Astrocyte (in vitro differentiated cells and primary cell): ENCODE measurements at regions not wholly inside any gene's neighbourhood (a gene's known extent, or its start where the extent isn't known, plus 50 kb on each side); places are given as distances from the start of the nearest gene placed in this dataset.

ENCODE experiments used
- DNase-seq: peaks from one replicate; pipeline ENCODE4 v3.0.0-alpha.2; 2010; ENCODE audit warnings: low read depth
- FAIRE-seq: peaks from 2 replicates; lab custom pipeline; 2011; peaks lifted over from hg19 to GRCh38; lab: Jason Lieb, UNC
- H2AFZ ChIP-seq: 2 replicates; pipeline ENCODE4 v1.6.0; 2012; ENCODE audit warnings: low read depth, low read length, inconsistent platforms
- H3K27ac ChIP-seq: 2 replicates; pipeline ENCODE4 v1.5.1; 2011; ENCODE audit warnings: low read depth, low read length, inconsistent platforms
- H3K27me3 ChIP-seq: 2 replicates; pipeline ENCODE4 v1.6.0; 2011; ENCODE audit warnings: low read length, inconsistent platforms; ENCODE audit not compliant: insufficient read depth
- H3K36me3 ChIP-seq: 2 replicates; pipeline ENCODE4 v1.5.1; 2011; ENCODE audit warnings: low read length, inconsistent platforms; ENCODE audit not compliant: insufficient read depth
- H3K4me1 ChIP-seq: 2 replicates; pipeline ENCODE4 v1.5.1; 2011; ENCODE audit warnings: low read length, inconsistent platforms; ENCODE audit not compliant: insufficient read depth
- H3K4me2 ChIP-seq: 2 replicates; pipeline ENCODE4 v1.6.0; 2012; ENCODE audit warnings: low read length, inconsistent platforms
- H3K4me3 ChIP-seq: 2 replicates; pipeline ENCODE4 v1.5.1; 2011; ENCODE audit warnings: low read depth, mild to moderate bottlenecking, low read length, inconsistent platforms; ENCODE audit not compliant: insufficient read depth
- H3K79me2 ChIP-seq: 2 replicates; pipeline ENCODE4 v1.6.0; 2012; ENCODE audit warnings: mild to moderate bottlenecking, low read length, inconsistent platforms; ENCODE audit not compliant: insufficient read depth
- H3K9ac ChIP-seq: 2 replicates; pipeline ENCODE4 v1.6.0; 2012; ENCODE audit warnings: mild to moderate bottlenecking, low read length, inconsistent platforms
- H3K9me3 ChIP-seq: 2 replicates; pipeline ENCODE4 v1.5.1; 2012; ENCODE audit warnings: low read depth, mild to moderate bottlenecking, low read length, inconsistent platforms; ENCODE audit not compliant: insufficient read depth
- H4K20me1 ChIP-seq: 2 replicates; pipeline ENCODE4 v1.6.0; 2012; ENCODE audit warnings: low read length, inconsistent platforms; ENCODE audit not compliant: insufficient read depth
- H3K27ac Mint-ChIP-seq: one replicate; pipeline ENCODE4 v1.8.0; 2021; ENCODE audit warnings: mild to moderate bottlenecking, mixed read lengths; ENCODE audit not compliant: unreplicated experiment
- H3K27me3 Mint-ChIP-seq: one replicate; pipeline ENCODE4 v1.8.0; 2021; ENCODE audit warnings: low read depth, mixed read lengths; ENCODE audit not compliant: unreplicated experiment
- H3K36me3 Mint-ChIP-seq: one replicate; pipeline ENCODE4 v1.8.0; 2021; ENCODE audit warnings: low read depth, mixed read lengths; ENCODE audit not compliant: unreplicated experiment
- H3K4me1 Mint-ChIP-seq: one replicate; pipeline ENCODE4 v1.8.0; 2021; ENCODE audit warnings: low read depth, mixed read lengths; ENCODE audit not compliant: unreplicated experiment
- H3K4me3 Mint-ChIP-seq: one replicate; pipeline ENCODE4 v1.8.0; 2021; ENCODE audit warnings: mild to moderate bottlenecking, moderate library complexity, mixed read lengths; ENCODE audit not compliant: unreplicated experiment
- H3K9me3 Mint-ChIP-seq: one replicate; pipeline ENCODE4 v1.8.0; 2021; ENCODE audit warnings: mild to moderate bottlenecking, mixed read lengths; ENCODE audit not compliant: unreplicated experiment
- EZH2 ChIP-seq: IDR thresholded peaks from 2 replicates; pipeline ENCODE4 v1.6.1; 2012; ENCODE audit warnings: mild to moderate bottlenecking, low read length, inconsistent platforms; ENCODE audit not compliant: insufficient read depth
- TF ChIP-seq, protein P1 (sequence below): IDR thresholded peaks from 2 replicates; pipeline ENCODE4 v1.5.1; 2011; ENCODE audit warnings: low read depth, mild to moderate bottlenecking, inconsistent platforms, low read length, moderate library complexity; ENCODE audit not compliant: insufficient read depth

- Histone ChIP-seq H3K9ac (no peak overlapping the region), H3K4me1 (no peaks in the 10 kb centered on the region), H3K27ac (no peak overlapping the region), H3K4me2 (no peak overlapping the region), H2AFZ (no peak overlapping the region), H3K36me3 (no peaks in the 10 kb centered on the region), H4K20me1 (no peaks in the 10 kb centered on the region), H3K9me3 (no peaks in the 10 kb centered on the region), H3K4me3 (no peak overlapping the region), H3K27me3 (peaks cover 2% of the 10 kb centered on the region), H3K79me2 (no peaks in the 10 kb centered on the region)
- Mint-ChIP-seq H3K27me3 (peaks cover 46% of the 10 kb centered on the region), H3K9me3 (peaks cover 29% of the 10 kb centered on the region), H3K27ac (no peak overlapping the region), H3K4me1 (no peaks in the 10 kb centered on the region), H3K36me3 (no peaks in the 10 kb centered on the region), H3K4me3 (no peak overlapping the region)
- TF ChIP-seq, protein P1, sequence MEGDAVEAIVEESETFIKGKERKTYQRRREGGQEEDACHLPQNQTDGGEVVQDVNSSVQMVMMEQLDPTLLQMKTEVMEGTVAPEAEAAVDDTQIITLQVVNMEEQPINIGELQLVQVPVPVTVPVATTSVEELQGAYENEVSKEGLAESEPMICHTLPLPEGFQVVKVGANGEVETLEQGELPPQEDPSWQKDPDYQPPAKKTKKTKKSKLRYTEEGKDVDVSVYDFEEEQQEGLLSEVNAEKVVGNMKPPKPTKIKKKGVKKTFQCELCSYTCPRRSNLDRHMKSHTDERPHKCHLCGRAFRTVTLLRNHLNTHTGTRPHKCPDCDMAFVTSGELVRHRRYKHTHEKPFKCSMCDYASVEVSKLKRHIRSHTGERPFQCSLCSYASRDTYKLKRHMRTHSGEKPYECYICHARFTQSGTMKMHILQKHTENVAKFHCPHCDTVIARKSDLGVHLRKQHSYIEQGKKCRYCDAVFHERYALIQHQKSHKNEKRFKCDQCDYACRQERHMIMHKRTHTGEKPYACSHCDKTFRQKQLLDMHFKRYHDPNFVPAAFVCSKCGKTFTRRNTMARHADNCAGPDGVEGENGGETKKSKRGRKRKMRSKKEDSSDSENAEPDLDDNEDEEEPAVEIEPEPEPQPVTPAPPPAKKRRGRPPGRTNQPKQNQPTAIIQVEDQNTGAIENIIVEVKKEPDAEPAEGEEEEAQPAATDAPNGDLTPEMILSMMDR: no peak
- no peak for TF ChIP-seq EZH2
- FAIRE-seq: no peak
- no peak for DNase-seq
Measured at GRCh38 chr4:77264826-77265225, 107.8 kb downstream of the CCNG2 start.

- Mint-ChIP-seq H3K4me3 (no peak overlapping the region), H3K4me1 (no peaks in the 10 kb centered on the region), H3K27ac (no peak overlapping the region), H3K27me3 (peaks cover 49% of the 10 kb centered on the region), H3K36me3 (no peaks in the 10 kb centered on the region), H3K9me3 (peaks cover 23% of the 10 kb centered on the region)
- H3K4me2 ChIP-seq: no peak overlapping the region
- no peak overlapping the region for H3K9ac ChIP-seq
- no peak overlapping the region for H2AFZ ChIP-seq
- H3K4me3 ChIP-seq: no peak overlapping the region
- H3K4me1 ChIP-seq: no peaks in the 10 kb centered on the region
- peaks cover 2% of the 10 kb centered on the region for H3K27me3 ChIP-seq
- no peak for TF ChIP-seq EZH2
- TF ChIP-seq, protein P1: no peak
- H3K36me3 ChIP-seq: no peaks in the 10 kb centered on the region
- H4K20me1 ChIP-seq: no peaks in the 10 kb centered on the region
- H3K27ac ChIP-seq: no peak overlapping the region
- no peaks in the 10 kb centered on the region for H3K9me3 ChIP-seq
- H3K79me2 ChIP-seq: no peaks in the 10 kb centered on the region
- FAIRE-seq (no peak), DNase-seq (no peak)
Measured at GRCh38 chr4:77268108-77268507, 111.1 kb downstream of the CCNG2 start.

DNA sequence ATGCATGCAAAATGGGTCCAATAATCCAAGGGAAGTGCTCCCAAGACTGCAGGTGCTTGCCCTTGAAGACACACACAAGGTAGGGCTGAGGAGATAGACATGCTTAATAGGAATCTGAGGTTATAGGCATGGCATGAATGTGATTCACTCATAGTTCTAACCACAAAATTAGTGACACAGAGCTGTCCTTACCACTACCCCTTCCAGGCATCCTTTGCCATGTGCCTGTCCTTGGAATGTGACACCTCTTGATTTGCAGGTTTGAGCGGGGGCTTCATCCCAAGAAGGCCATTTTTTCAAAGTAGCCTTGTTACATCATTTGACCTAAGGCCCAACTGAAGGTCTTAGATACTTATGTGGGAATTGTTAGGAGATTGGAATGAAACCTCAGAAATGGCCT, 112.5 kb downstream of the CCNG2 start:
- H3K4me3 ChIP-seq: no peak overlapping the region
- no peaks in the 10 kb centered on the region for H4K20me1 ChIP-seq
- DNase-seq (no peak), FAIRE-seq (no peak)
- no peak overlapping the region for H3K27ac ChIP-seq
- no peak overlapping the region for H2AFZ ChIP-seq
- Mint-ChIP-seq H3K27me3 (peaks cover 58% of the 10 kb centered on the region), H3K4me3 (no peak overlapping the region), H3K9me3 (peaks cover 18% of the 10 kb centered on the region), H3K4me1 (no peaks in the 10 kb centered on the region), H3K36me3 (no peaks in the 10 kb centered on the region), H3K27ac (no peak overlapping the region)
- H3K36me3 ChIP-seq: no peaks in the 10 kb centered on the region
- no peak overlapping the region for H3K9ac ChIP-seq
- H3K9me3 ChIP-seq: no peaks in the 10 kb centered on the region
- H3K4me2 ChIP-seq: no peak overlapping the region
- no peaks in the 10 kb centered on the region for H3K79me2 ChIP-seq
- H3K27me3 ChIP-seq: peaks cover 2% of the 10 kb centered on the region
- TF ChIP-seq, protein P1: no peak
- TF ChIP-seq EZH2: no peak
- H3K4me1 ChIP-seq: no peaks in the 10 kb centered on the region
